Nephron progenitor cell (in vitro differentiated cells): ENCODE measurements at regions not wholly inside any gene's neighbourhood (a gene's known extent, or its start where the extent isn't known, plus 50 kb on each side); places are given as distances from the start of the nearest gene placed in this dataset.
A peak's percentile ranks its signal among the peaks of the same experiment; 100 is the strongest.

ENCODE experiments used
- DNase-seq: peaks from one replicate; pipeline ENCODE4 v3.0.0; 2021
- H3K27ac Mint-ChIP-seq: 2 replicates; pipeline ENCODE4 v1.8.0; 2021; ENCODE audit warnings: mild to moderate bottlenecking, moderate library complexity, mixed read lengths
- H3K27me3 Mint-ChIP-seq: 2 replicates; pipeline ENCODE4 v1.8.0; 2021; ENCODE audit warnings: mild to moderate bottlenecking, low read depth, mixed read lengths; ENCODE audit not compliant: poor library complexity
- H3K36me3 Mint-ChIP-seq: 2 replicates; pipeline ENCODE4 v1.8.0; 2021; ENCODE audit warnings: low read depth, mixed read lengths
- H3K4me1 Mint-ChIP-seq: 2 replicates; pipeline ENCODE4 v1.8.0; 2021; ENCODE audit warnings: mixed read lengths
- H3K4me3 Mint-ChIP-seq: 2 replicates; pipeline ENCODE4 v1.8.0; 2021; ENCODE audit warnings: mild to moderate bottlenecking, moderate library complexity, mixed read lengths
- H3K9me3 Mint-ChIP-seq: 2 replicates; pipeline ENCODE4 v1.8.0; 2021; ENCODE audit warnings: mild to moderate bottlenecking, moderate library complexity, mixed read lengths
- CTCF ChIP-seq: fragments of 200-600 bp; sonication (generic); IDR thresholded peaks from 2 replicates; pipeline ENCODE4 v1.5.0; 2021; ENCODE audit warnings: antibody characterized with exemption

DNA sequence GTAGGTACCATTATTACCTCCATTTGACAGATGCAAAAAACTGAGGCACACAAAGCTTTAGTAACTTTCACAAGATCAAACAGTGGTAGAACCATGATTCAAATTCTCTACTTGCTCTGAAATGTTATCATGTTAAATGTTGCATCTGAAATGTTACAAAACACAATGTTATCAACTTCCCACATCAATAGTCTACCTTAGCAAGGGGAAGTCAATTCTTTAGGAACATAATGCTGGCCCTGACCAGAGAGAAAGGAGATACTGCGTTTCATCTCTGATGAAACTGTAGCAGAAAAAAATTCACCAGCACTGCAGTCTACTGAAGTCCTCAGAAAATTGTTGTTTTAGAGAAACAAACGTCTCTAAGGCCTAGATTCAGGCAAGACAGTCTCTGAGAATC, 174.1 kb downstream of the SATB1 start:
- Mint-ChIP-seq H3K27me3 (peaks cover 5% of the 10 kb centered on the region), H3K9me3 (no peaks in the 10 kb centered on the region), H3K27ac (no peak overlapping the region), H3K4me3 (no peak overlapping the region), H3K36me3 (peaks cover 3% of the 10 kb centered on the region), H3K4me1 (peaks cover 15% of the 10 kb centered on the region)
- TF ChIP-seq CTCF: no peak
- no peak for DNase-seq

DNA sequence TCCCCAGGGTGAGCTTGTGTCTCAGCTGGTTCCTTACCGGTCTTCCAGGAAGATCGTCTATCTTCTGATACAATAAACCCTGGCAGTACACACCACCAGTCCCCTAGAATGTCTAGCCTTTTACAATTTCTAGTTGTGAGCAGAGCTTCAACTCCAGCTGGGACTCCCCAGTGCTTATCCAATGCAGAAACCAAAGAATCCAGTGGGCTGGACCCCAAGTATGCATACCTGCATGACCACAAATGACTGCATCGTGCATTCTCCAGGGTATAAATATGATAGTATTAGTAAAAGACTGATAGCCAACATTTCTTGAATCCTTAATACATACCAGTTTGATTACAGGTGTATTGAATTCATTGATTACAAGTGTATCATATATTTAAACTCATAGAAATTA, 176.0 kb downstream of the SATB1 start:
- H3K27ac Mint-ChIP-seq: no peak overlapping the region

GRCh38 chr3:18247776-18248310, 177.3 kb downstream of the SATB1 start:
- Mint-ChIP-seq H3K4me3 (no peak overlapping the region), H3K27ac (no peak overlapping the region), H3K9me3 (no peaks in the 10 kb centered on the region), H3K4me1 (peaks cover 15% of the 10 kb centered on the region), H3K27me3 (peaks cover 5% of the 10 kb centered on the region), H3K36me3 (no peaks in the 10 kb centered on the region)
- TF ChIP-seq CTCF: no peak
- DNase-seq: no peak

More for the DNA sequence above, 176.0 kb downstream of the SATB1 start:
- Mint-ChIP-seq H3K4me1 (peaks cover 15% of the 10 kb centered on the region), H3K9me3 (no peaks in the 10 kb centered on the region), H3K4me3 (no peak overlapping the region), H3K27me3 (peaks cover 5% of the 10 kb centered on the region), H3K36me3 (no peaks in the 10 kb centered on the region)
- TF ChIP-seq CTCF: no peak
- DNase-seq: no peak

DNA sequence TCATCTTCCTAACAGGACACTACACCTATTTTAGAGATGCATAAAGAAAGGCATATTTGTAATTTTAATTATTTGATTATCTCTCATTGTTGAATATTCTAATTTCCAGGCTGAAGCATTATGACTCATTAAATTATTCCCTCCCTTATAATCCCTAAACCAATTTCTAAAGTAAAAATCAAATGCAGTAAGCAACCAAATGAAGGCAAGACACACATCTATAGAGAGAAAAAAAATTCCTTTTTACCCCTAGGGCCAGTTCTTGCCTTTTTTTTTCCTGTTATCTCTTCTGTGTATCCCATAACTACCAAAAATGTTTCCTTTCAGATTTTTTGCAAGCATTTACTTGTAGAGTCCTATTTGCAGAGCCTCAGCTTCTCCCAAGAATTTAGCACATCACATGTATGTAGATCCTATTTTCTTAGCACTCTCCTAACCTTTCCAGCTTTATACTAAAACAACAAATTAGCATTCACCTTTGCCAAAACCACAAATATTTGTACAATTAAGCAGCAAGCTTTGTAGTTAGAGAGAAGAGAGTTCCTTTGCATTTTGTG, 177.9 kb downstream of the SATB1 start:
- Mint-ChIP-seq H3K9me3 (no peaks in the 10 kb centered on the region), H3K4me1 (peaks cover 15% of the 10 kb centered on the region), H3K27ac (no peak overlapping the region), H3K27me3 (peaks cover 5% of the 10 kb centered on the region), H3K4me3 (no peak overlapping the region), H3K36me3 (no peaks in the 10 kb centered on the region)
- no peak for DNase-seq
- TF ChIP-seq CTCF: no peak

- no peak for DNase-seq
- Mint-ChIP-seq H3K4me1 (peaks cover 15% of the 10 kb centered on the region), H3K27ac (peak overlapping the region; percentile 45), H3K4me3 (no peak overlapping the region), H3K27me3 (peaks cover 5% of the 10 kb centered on the region), H3K9me3 (no peaks in the 10 kb centered on the region), H3K36me3 (no peaks in the 10 kb centered on the region)
- TF ChIP-seq CTCF: no peak
These were observed 178.6 kb downstream of the SATB1 start for GRCh38 chr3:18246336-18247060.

- no peaks in the 10 kb centered on the region for H3K9me3 Mint-ChIP-seq
- no peaks in the 10 kb centered on the region for H3K36me3 Mint-ChIP-seq
- H3K27ac Mint-ChIP-seq: no peak overlapping the region
- no peak for DNase-seq
- peaks cover 15% of the 10 kb centered on the region for H3K4me1 Mint-ChIP-seq
- no peaks in the 10 kb centered on the region for H3K27me3 Mint-ChIP-seq
- no peak for TF ChIP-seq CTCF
- no peak overlapping the region for H3K4me3 Mint-ChIP-seq
These were observed 179.4 kb downstream of the SATB1 start for GRCh38 chr3:18245721-18246120.
